ENCODE measurements at regions not wholly inside any gene's neighbourhood (a gene's known extent, or its start where the extent isn't known, plus 50 kb on each side); places are given as distances from the start of the nearest gene placed in this dataset.
"Not testable (repeated sequence)": the region's sequence is repeated elsewhere in the genome, so short reads cannot be mapped to it uniquely, and the experiment has no call there.

GRCh38 chr15:25247407-25248038, 191.3 kb downstream of the UBE3A start:
- Histone ChIP-seq H2BK120ac (ENCODE audit: low read depth, low read length) (no peak overlapping the region), H3K4ac (ENCODE audit: low read length) (no peak overlapping the region), H3K79me1 (ENCODE audit: low read depth, low read length) (no peaks in the 10 kb centered on the region), H3K14ac (ENCODE audit: low read length) (no peak overlapping the region), H3K4me1 (ENCODE audit: control insufficient read depth in 2 of 2, insufficient read depth in 1 of 2, low read depth in 1 of 2, low read length in 2 of 2) (no peaks in the 10 kb centered on the region), H3K27ac (replicated peaks; ENCODE audit: low read length) (no peak overlapping the region), H2BK12ac (ENCODE audit: low read length) (no peak overlapping the region), H3K4me3 (ENCODE audit: low read length in 2 of 2) (no peak overlapping the region), H3K27me3 (ENCODE audit: control insufficient read depth in 3 of 3, insufficient read depth in 3 of 3, low read depth in 1 of 3, low read length in 3 of 3) (no peaks in the 10 kb centered on the region), H2AK5ac (ENCODE audit: low read depth, low read length) (no peak overlapping the region), H3K23ac (ENCODE audit: low read depth, low read length, poor library complexity) (no peak overlapping the region), H3K4me2 (ENCODE audit: insufficient read depth, low read length, poor library complexity, severe bottlenecking) (no peak overlapping the region), H4K8ac (ENCODE audit: low read depth, low read length) (no peak overlapping the region), H3K9me3 (replicated peaks in 1 of 2; ENCODE audit: control insufficient read depth in 2 of 2, insufficient read depth in 1 of 2, low read depth in 1 of 2, low read length in 2 of 2) (peaks cover 4 to 32% of the 10 kb centered on the region in 2 donors), H3K9ac (ENCODE audit: low read depth, low read length, poor library complexity) (no peak overlapping the region), H2BK15ac (ENCODE audit: low read length) (no peak overlapping the region), H2BK5ac (ENCODE audit: low read length) (no peak overlapping the region), H4K91ac (ENCODE audit: low read depth, low read length, poor library complexity) (no peak overlapping the region), H3K18ac (ENCODE audit: low read length) (no peak overlapping the region), H3K36me3 (replicated peaks in 1 of 2; ENCODE audit: control insufficient read depth in 2 of 2, insufficient read depth in 2 of 2, low read length in 2 of 2) (no peaks in the 10 kb centered on the region), H2AFZ (ENCODE audit: low read length) (no peak overlapping the region)
- WGBS, 2 donors (ENCODE audit: extremely low coverage in 2 of 2, insufficient read length in 2 of 2, insufficient replicate concordance in 1 of 2), result no CpG with 5 or more reads among the region's 11 CpGs
- DNase-seq (ENCODE audit: low spot score), result no peak

GRCh38 chr15:25248087-25248486, 190.7 kb downstream of the UBE3A start:
- not testable (repeated sequence) for H3K27ac ChIP-seq (replicated peaks; ENCODE audit: low read length); H3K4me1 ChIP-seq (ENCODE audit: control insufficient read depth in 2 of 2, insufficient read depth in 1 of 2, low read depth in 1 of 2, low read length in 2 of 2); DNase-seq (ENCODE audit: low spot score); H3K4me2 ChIP-seq (ENCODE audit: insufficient read depth, low read length, poor library complexity, severe bottlenecking); H3K14ac ChIP-seq (ENCODE audit: low read length); H2BK5ac ChIP-seq (ENCODE audit: low read length); H3K18ac ChIP-seq (ENCODE audit: low read length); H3K9ac ChIP-seq (ENCODE audit: low read depth, low read length, poor library complexity); H2AK5ac ChIP-seq (ENCODE audit: low read depth, low read length); H3K4ac ChIP-seq (ENCODE audit: low read length); H3K36me3 ChIP-seq (replicated peaks in 1 of 2; ENCODE audit: control insufficient read depth in 2 of 2, insufficient read depth in 2 of 2, low read length in 2 of 2); H4K91ac ChIP-seq (ENCODE audit: low read depth, low read length, poor library complexity); H2BK12ac ChIP-seq (ENCODE audit: low read length); H3K79me1 ChIP-seq (ENCODE audit: low read depth, low read length); H3K27me3 ChIP-seq (ENCODE audit: control insufficient read depth in 3 of 3, insufficient read depth in 3 of 3, low read depth in 1 of 3, low read length in 3 of 3); H2AFZ ChIP-seq (ENCODE audit: low read length); H3K23ac ChIP-seq (ENCODE audit: low read depth, low read length, poor library complexity); H3K4me3 ChIP-seq (ENCODE audit: low read length in 2 of 2); H2BK15ac ChIP-seq (ENCODE audit: low read length); H2BK120ac ChIP-seq (ENCODE audit: low read depth, low read length)
- Histone ChIP-seq H4K8ac (ENCODE audit: low read depth, low read length) (peak overlapping the region; percentile 17), H3K9me3 (replicated peaks in 1 of 2; ENCODE audit: control insufficient read depth in 2 of 2, insufficient read depth in 1 of 2, low read depth in 1 of 2, low read length in 2 of 2) (peaks cover 4 to 27% of the 10 kb centered on the region in 2 donors)
- no CpG with 5 or more reads among the region's 6 CpGs for WGBS, 2 donors (ENCODE audit: extremely low coverage in 2 of 2, insufficient read length in 2 of 2, insufficient replicate concordance in 1 of 2)

GRCh38 chr15:25248583-25249235, 190.1 kb downstream of the UBE3A start:
- Histone ChIP-seq H4K91ac (ENCODE audit: low read depth, low read length, poor library complexity) (no peak overlapping the region), H3K4me2 (ENCODE audit: insufficient read depth, low read length, poor library complexity, severe bottlenecking) (no peak overlapping the region), H2BK5ac (ENCODE audit: low read length) (peak overlapping the region; percentile 24), H2BK120ac (ENCODE audit: low read depth, low read length) (no peak overlapping the region), H3K79me1 (ENCODE audit: low read depth, low read length) (peaks cover 2% of the 10 kb centered on the region), H3K36me3 (replicated peaks in 1 of 2; ENCODE audit: control insufficient read depth in 2 of 2, insufficient read depth in 2 of 2, low read length in 2 of 2) (no peaks in the 10 kb centered on the region), H4K8ac (ENCODE audit: low read depth, low read length) (no peak overlapping the region), H3K18ac (ENCODE audit: low read length) (no peak overlapping the region), H3K23ac (ENCODE audit: low read depth, low read length, poor library complexity) (no peak overlapping the region), H3K9ac (ENCODE audit: low read depth, low read length, poor library complexity) (no peak overlapping the region), H2AK5ac (ENCODE audit: low read depth, low read length) (no peak overlapping the region), H3K27me3 (ENCODE audit: control insufficient read depth in 3 of 3, insufficient read depth in 3 of 3, low read depth in 1 of 3, low read length in 3 of 3) (no peaks in the 10 kb centered on the region), H3K27ac (replicated peaks; ENCODE audit: low read length) (no peak overlapping the region), H3K4me1 (ENCODE audit: control insufficient read depth in 2 of 2, insufficient read depth in 1 of 2, low read depth in 1 of 2, low read length in 2 of 2) (no peaks in the 10 kb centered on the region), H2BK12ac (ENCODE audit: low read length) (no peak overlapping the region), H3K14ac (ENCODE audit: low read length) (no peak overlapping the region), H2AFZ (ENCODE audit: low read length) (no peak overlapping the region), H3K4me3 (ENCODE audit: low read length in 2 of 2) (no peak overlapping the region), H3K4ac (ENCODE audit: low read length) (no peak overlapping the region), H2BK15ac (ENCODE audit: low read length) (no peak overlapping the region), H3K9me3 (replicated peaks in 1 of 2; ENCODE audit: control insufficient read depth in 2 of 2, insufficient read depth in 1 of 2, low read depth in 1 of 2, low read length in 2 of 2) (peaks cover 4 to 27% of the 10 kb centered on the region in 2 donors)
- WGBS, 2 donors (ENCODE audit: extremely low coverage in 2 of 2, insufficient read length in 2 of 2, insufficient replicate concordance in 1 of 2), result no CpG with 5 or more reads among the region's 8 CpGs
- no peak for DNase-seq (ENCODE audit: low spot score)

GRCh38 chr15:25249236-25250010, 189.4 kb downstream of the UBE3A start:
- no peak overlapping the region for H2BK15ac ChIP-seq (ENCODE audit: low read length)
- H4K8ac ChIP-seq (ENCODE audit: low read depth, low read length), result no peak overlapping the region
- H4K91ac ChIP-seq (ENCODE audit: low read depth, low read length, poor library complexity), result no peak overlapping the region
- no peak overlapping the region for H3K4ac ChIP-seq (ENCODE audit: low read length)
- peaks cover 4 to 25% of the 10 kb centered on the region in 2 donors for H3K9me3 ChIP-seq (replicated peaks in 1 of 2; ENCODE audit: control insufficient read depth in 2 of 2, insufficient read depth in 1 of 2, low read depth in 1 of 2, low read length in 2 of 2)
- H2BK5ac ChIP-seq (ENCODE audit: low read length), result no peak overlapping the region
- no peak overlapping the region for H3K27ac ChIP-seq (replicated peaks; ENCODE audit: low read length)
- no peak overlapping the region for H2BK120ac ChIP-seq (ENCODE audit: low read depth, low read length)
- no peak overlapping the region for H3K23ac ChIP-seq (ENCODE audit: low read depth, low read length, poor library complexity)
- no peak overlapping the region for H2AK5ac ChIP-seq (ENCODE audit: low read depth, low read length)
- H3K27me3 ChIP-seq (ENCODE audit: control insufficient read depth in 3 of 3, insufficient read depth in 3 of 3, low read depth in 1 of 3, low read length in 3 of 3), result no peaks in the 10 kb centered on the region
- H3K9ac ChIP-seq (ENCODE audit: low read depth, low read length, poor library complexity), result no peak overlapping the region
- no peak overlapping the region for H3K18ac ChIP-seq (ENCODE audit: low read length)
- no peak overlapping the region for H2BK12ac ChIP-seq (ENCODE audit: low read length)
- no peaks in the 10 kb centered on the region for H3K4me1 ChIP-seq (ENCODE audit: control insufficient read depth in 2 of 2, insufficient read depth in 1 of 2, low read depth in 1 of 2, low read length in 2 of 2)
- no peak for DNase-seq (ENCODE audit: low spot score)
- no peak overlapping the region for H2AFZ ChIP-seq (ENCODE audit: low read length)
- H3K14ac ChIP-seq (ENCODE audit: low read length), result no peak overlapping the region
- H3K36me3 ChIP-seq (replicated peaks in 1 of 2; ENCODE audit: control insufficient read depth in 2 of 2, insufficient read depth in 2 of 2, low read length in 2 of 2), result no peaks in the 10 kb centered on the region
- WGBS, 2 donors (ENCODE audit: extremely low coverage in 2 of 2, insufficient read length in 2 of 2, insufficient replicate concordance in 1 of 2), result no CpG with 5 or more reads among the region's 13 CpGs
- no peak overlapping the region for H3K4me3 ChIP-seq (ENCODE audit: low read length in 2 of 2)
- H3K4me2 ChIP-seq (ENCODE audit: insufficient read depth, low read length, poor library complexity, severe bottlenecking), result no peak overlapping the region
- H3K79me1 ChIP-seq (ENCODE audit: low read depth, low read length), result peaks cover 2% of the 10 kb centered on the region
